GM19397 (cell line): ENCODE measurements at regions not wholly inside any gene's neighbourhood (a gene's known extent, or its start where the extent isn't known, plus 50 kb on each side); places are given as distances from the start of the nearest gene placed in this dataset.

ENCODE experiments used
- ATAC-seq: cut with Tn5 transposase; IDR thresholded peaks from one replicate; pipeline ENCODE4 v1.9.1; 2021; ENCODE audit warnings: mild to moderate bottlenecking, moderate library complexity; ENCODE audit not compliant: unreplicated experiment

DNA sequence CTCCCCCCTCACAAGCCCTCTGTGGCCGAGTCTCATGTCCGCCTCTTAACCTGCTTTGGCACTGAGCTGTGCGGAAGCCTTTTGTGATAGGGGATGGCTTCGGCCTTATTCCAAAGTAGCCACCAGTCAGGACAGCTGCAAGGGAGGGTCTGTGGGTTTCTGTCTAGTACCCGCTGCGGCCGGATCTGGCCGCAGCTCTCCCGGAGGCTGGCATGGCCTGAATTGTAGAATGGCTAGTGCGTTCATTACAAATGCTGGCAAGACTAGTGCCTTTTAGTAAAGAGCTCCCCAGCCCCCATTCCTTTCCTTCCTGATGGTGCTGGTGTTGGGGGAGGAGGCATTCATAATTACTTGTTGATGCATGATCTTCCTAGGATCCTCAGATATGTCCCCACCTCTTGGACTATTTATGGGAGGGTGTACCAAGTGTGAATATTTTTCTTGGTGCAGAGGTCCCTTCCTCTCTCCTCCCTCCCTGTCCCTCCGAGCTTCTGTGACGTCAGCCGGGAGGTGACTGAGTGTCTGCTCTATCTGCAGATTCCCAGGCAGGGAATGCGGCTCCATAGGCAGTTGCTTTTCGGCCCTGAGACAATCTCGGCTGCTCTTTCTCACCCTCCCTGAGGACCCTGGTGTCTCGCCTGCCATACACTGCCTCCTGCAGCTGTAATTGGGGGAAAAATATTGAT is 108.7 kb upstream of the E2F8 start:
- no peak for ATAC-seq

DNA sequence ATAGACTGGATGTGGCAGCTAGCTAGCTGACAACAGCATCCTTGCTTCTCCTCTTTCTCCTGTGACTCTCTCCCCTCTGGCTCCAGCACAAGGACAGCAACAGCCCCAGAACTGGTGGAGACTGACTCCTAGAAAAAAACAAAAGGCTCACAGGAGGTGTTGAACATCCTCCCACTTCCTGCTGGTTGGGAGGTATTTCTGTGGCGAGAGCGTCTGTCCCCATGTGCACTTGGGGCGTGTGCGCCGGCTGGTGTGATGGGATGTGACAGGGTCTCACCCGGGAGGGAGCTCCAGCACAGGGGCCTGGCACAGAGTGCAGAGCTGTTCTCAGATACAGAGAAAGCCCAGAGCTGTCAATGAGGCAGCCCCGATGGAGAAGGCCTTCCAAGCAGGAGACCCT is 107.2 kb upstream of the E2F8 start:
- no peak for ATAC-seq

DNA sequence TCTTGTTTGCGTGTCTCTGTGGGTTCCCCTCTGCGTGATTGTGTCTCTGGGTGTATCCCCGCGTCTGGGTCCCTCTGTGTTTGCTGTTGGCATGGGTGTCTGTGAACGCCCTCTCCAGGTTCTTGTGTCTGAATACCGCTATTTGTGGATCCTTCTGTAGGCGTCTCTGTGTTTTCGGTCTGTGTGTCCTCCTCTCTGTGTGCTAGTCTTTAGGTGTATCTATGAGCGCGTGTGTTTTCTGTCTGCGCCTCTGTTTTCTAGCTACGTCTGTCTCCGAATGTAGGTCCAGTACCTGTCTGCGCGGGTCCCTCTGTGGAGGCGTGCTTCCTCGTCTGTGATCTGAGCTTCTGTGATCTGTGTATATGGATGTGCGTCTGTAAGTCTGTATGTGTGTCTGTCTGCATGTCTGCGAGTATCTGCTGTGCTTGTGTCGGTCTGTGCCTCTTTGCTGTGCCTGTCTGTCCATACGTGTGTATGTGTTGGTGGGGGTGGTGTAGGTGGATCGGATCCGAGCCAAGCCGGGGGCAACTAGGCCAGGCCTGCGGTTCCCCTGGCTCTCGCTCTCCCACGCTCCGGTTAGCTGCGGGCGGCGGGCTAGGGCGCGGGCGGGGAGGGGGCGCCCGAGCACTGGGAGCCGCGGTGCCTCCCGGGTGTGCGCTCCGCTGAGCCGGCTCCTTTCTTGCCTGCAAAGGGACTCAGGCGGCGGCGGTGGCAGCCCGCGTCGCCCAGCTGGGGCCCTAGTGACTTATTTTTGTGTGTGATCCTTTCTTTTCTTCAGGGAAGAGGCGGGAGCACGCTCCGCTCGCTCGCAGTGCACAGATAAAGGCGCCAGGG is 105.3 kb upstream of the E2F8 start:
- peak; percentile 50 for ATAC-seq

DNA sequence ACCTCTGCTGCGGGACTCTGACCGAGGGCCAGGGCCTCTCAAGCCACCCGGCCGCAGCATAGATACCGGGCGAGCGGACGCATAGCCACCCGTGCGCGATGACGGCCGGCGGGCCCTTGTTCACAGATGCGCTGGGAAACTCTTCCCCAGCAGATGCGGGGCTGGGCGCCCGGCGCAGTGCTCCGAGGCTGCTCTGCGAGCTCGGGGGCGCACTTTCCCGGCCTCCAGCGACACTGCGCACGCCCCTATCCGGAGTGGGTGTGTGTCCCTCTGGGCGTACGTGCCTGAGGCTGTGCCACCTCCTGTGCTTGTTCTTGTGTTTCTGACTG is 104.7 kb upstream of the E2F8 start:
- ATAC-seq: peak; percentile 28

DNA sequence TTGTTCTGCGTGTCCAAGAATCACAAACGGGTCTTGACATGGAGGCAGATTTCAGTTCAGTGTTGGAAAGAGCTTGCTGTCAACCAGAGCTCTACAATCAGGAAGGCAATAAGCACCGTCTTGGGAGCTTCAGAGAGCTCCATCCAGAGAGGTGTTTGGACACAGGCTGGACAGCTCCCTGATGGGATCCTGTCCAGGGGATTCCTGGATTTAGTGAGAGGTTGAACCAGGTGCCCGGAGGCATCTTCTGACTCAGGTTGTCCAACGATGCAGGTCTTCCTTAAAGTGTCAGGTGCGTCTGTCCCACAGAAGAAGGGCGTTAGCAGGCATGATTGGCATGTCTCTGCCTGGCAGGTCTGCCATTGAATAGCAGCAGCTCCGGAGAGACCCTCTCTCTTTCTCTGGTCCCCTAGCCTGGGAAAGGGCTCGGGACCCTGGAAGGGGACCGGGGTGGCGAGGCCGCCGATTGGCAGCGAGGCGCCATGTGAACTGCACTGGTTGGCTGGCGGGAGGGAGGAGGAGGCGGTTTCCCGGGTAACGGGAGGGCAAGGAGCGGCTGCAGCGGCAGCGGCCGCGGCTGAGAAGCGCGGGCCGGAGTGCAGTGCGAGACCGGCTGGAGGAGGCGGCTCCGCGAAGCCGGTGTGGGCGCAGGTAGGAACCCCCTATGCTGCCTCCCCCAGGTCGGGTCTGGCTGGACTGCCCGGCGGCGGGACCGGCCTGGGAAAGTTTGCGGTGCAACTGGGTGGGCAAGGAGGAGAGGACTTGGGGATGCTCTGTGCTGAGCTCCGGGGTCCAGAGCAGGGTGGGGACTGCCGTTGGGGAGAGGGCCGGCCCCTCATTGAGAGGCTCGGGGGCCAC is 104.1 kb upstream of the E2F8 start:
- peak; percentile 46 for ATAC-seq

DNA sequence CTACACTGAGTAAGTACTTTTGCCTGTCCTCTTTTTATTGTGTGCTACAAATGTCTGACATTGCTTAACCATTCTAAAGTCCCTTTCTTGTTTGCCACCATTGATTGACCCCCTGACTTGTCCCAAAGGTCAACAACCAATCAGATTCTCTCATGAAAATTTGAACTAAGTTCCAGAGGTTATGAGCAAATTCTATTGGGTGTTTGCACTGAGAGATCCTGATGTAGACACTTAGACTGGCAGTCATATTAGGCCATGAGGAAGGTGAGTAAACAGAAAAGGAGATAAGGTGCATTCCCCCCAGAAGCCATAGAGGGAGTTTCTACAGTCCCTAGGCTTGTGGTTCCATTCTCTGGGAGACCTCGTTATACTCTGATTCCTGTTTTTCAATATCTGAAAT is 101.3 kb upstream of the E2F8 start:
- no peak for ATAC-seq

DNA sequence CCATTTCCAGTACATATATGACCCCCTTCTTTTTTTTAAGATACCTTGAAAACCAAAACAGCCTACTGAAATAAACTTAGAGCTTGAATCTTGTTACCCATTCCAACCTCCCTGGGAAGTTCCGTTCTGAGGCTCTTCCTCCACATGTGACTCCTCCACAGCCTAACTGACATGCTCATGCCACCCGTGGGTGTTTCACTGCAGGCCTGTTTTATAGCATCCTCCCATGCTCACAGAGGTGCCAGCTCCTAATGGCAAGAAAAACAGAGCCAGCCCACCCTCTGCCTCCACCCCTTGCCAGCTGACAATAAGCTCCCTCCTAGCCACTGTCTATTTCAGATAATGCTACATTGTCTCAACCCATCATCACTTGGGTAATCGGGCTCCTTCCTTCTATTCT is 97.6 kb upstream of the E2F8 start:
- ATAC-seq: no peak

DNA sequence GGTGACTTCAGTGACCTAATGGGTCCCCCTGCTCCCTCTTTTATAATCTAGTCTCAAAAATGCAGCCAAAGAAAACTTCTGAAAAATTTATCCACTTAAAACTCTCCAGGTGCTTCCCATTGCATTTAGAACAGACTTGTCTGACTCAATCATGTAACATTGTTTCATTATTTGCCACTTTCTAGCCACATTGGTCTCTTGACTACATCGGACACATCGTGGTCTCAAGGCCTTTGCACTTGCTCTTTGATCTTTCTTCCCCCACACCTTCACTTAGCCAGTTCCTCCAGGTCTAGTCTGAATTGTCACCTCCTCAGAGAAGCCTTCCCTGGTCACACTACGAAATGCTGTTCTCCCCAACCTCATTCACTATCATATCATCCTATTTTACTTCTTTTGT is 97.0 kb upstream of the E2F8 start:
- ATAC-seq: no peak

DNA sequence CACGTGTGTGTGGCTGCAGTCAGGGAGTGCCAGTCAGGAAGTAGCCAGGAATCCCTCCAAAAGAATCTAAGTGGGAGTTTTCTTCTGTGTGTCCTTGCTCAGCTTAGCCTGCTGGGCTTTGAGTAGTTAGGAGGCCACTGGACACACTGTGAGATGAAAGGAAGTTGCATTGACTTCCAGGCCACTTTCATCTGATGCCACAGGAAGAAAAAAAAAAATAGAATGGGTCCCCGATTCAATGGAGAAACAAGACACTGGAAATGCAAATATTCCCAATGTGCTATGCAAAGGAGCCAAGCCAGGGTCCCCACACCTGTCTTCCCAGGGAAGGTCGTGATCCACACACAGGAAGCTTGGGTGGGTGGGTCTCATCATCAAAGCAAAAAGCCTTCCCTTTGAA is 95.6 kb upstream of the E2F8 start:
- ATAC-seq: no peak

DNA sequence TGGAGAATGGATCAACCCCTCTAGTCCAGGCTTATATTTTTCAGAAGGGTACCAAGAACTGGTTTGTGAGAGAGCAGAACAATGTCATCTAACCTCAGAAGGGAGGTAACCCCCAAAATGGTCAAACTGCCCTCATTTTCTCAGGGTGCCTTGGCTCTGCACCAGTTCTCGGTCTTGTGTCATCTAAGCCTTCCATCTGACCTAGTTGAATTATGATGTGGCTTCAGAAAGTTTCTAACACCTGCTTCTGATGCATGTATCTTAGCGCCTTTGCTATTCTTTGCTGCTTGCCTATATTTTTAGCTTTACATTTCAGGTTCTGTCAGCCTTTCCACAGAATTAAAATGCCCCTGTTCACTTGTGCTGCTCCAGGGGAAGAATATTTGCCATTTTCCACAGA is 91.7 kb upstream of the E2F8 start:
- ATAC-seq: peak; percentile 65

DNA sequence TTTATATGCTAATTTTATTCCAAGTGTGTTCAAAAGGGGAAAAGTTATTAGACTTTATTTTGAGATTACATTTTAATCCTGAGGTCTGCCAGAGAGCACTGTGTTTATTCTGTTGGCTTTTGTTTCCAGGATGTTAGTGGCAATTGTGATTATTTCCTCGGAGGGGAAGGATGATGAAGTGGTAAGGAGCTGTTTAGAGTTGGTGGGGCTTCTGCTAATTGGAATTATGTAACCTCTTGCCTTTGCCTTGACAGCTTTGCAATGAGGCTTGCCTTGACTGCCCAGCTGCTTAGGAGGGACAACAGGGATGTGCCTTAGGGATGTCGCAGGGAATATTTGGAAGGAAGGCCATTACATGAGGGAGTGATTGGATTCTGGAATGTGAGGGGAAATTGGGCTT is 89.7 kb upstream of the E2F8 start:
- no peak for ATAC-seq

DNA sequence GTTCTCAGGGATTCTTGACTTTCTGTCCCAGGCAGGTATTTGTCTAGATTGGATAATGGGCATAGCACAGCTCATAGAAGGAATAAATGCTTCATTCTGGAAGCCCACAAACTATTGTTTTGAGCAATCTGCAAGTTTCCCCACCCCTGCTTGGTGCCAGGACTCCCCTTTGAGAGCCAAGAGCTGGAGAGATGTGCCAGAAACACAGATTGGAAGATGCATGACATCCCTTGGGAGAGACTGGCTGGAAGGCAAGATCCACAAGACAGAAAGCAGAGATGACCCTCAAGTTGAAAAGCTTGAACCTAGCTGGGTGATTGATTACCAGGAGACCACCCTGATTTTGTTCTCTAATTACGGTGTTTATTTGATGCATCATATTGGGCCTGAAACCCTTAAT is 89.2 kb upstream of the E2F8 start:
- no peak for ATAC-seq

DNA sequence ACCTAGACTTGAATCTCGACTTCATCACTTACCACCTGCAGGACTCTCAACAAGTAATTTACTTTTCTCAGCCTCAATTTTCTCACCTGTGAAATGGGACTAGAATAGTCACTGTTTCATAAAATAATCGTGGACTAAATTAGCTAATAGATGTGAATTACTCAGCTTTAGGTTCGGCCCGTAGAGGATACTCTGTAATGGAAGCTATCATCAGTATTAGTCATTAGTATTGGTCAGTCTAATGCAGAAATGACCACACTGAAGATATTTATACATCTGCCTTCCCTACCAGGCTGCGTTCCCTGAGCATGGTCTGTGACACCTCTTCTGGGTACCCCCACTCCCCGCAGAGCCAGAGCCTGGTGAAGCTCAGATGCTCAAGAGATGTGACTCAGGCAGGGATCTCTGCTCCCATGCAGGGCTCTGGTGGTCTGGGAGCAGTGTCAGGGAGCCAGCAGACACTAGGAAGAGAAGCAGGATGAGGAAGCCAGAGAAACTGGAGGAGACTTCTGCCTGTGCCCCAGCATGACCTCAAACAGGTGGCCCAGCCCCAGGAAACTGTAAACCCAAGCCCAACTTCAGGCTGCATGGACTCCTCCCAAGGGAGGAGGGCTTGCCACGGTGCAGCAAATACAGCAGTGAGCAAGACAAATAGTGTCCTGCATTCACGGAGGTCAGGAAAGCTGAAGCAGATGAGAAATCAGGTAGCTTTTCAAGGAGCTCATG is 88.0 kb upstream of the E2F8 start:
- no peak for ATAC-seq

DNA sequence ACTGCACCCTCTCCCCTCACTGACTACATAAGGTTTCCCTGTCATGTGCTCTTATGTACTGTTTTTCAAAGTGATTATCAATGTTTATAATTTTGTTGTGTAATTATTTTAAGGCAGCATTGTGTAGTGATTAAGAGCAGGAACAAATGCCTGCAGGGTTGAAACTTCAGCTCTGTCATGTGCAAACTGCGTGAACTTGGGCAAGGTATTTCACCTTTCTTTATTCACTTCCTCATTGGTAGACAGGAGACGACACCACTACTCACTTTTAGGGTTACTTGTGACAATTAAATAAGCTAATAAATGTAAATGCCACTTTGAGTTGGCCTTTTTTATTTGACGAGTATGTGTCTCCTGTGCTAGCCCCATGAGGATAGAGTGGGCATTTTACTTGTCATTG is 86.5 kb upstream of the E2F8 start:
- no peak for ATAC-seq

DNA sequence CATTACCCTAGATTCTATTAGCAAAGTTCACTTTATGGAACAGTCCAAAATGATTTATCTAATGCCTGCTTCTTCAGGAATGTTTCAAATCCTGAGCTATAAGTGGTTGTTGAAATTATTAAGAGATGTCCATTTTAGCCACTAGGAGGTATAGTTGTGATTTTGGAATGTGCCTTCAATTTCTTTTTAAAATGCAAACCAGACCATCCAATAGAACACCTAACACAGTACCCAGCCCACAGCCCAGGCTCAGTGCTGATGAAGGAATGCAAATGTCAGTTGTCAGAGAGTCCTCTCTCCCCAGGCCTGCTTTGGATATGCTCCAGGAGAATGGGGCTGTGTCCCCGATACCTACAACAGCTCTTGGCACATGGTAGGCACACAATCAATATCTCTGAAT is 85.8 kb upstream of the E2F8 start:
- no peak for ATAC-seq

DNA sequence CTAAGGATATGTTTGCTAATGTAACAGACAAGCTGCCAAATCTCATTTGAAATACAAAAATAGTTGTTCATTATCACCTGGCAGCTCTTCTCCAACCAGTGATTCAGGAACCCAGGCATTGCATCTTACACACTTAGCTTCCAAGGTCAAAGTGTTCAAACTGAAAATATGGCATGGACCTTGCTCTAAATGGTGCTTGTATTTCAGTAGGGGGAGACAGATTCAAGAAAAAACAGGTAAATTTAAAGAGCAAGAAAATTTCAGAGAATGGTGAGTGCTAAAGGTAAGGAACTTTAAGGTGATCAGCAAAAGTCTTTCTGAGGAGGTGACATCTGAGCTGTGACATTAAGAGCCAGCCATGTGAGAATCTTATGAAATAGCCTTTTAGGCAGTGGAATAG is 82.8 kb upstream of the E2F8 start:
- no peak for ATAC-seq

DNA sequence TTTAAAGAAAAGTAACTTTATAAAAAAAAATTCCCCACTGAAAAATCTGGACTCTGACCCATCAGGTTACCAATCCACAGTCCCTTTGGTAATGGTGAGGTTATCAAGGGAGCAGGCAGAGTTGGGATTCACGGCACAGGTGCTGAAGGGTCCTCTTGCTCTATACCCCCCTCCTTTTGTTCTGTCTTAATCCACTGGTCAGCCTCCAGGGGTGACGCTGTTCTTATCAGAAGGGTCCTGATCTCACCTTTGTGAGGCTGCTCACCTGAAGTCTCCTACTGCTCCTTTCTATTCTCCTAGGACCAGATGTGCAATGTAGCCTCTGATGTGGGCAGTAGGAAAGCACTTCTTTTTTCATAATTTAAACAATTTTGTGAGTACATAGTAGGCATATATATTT is 80.6 kb upstream of the E2F8 start:
- ATAC-seq: no peak

DNA sequence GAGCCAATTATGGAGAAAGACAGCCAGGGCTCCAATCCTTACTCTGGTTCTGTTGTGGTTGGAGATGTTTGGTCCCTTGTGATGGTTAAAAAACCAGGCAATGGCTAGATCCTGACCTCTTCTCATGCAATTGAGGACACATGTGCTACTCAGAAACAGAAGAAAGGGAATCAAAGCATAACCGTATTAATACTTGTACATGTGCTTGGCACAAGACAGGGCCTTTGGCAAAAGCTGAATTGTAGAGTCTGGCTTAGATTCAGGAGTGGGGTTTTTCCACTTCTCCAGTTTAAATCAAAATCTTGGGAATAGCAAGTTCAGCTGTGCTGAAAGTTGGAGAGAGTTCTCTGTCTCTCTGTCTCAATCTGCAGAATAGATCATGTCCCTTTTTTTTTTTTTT is 80.1 kb upstream of the E2F8 start:
- no peak for ATAC-seq

DNA sequence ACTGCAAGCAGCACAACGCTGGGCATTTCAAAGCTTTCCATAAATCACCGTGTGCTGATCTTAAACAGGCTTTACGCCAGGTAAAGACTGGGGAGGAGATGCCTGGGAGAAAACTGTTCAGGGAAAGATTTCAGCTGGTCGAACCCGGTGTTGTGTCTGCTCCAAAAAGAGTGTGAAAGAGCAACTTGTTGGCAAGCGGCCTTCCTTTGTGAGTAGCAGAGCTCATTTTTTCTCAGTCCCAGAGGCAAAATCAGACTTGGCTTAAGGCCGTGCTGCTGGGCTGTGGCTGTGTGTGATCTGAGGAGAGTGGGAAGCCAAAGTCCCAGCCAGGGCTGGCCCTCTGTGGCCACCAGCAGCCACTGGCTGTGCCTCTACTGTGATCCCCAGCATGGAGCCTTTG is 75.7 kb upstream of the E2F8 start:
- no peak for ATAC-seq

DNA sequence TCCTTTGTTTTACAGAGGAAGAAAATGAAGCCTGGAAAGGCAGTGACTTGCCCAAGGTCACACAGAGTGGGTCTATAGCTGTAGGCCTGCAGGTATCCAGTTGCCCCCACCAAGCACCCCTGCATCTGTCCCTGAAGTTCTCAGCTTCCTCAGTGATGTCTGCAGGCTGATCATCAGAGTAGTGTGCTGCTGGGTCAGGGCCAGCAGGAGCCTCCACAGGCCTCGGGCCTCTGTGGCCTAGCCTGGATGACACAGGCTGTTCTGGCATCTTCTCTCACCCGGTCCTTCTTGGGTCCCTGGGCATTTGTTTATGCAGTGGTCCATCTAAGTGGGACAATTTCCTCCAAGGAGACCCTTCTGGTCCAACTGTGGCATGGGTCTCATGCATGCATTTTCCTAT is 74.8 kb upstream of the E2F8 start:
- ATAC-seq: no peak

DNA sequence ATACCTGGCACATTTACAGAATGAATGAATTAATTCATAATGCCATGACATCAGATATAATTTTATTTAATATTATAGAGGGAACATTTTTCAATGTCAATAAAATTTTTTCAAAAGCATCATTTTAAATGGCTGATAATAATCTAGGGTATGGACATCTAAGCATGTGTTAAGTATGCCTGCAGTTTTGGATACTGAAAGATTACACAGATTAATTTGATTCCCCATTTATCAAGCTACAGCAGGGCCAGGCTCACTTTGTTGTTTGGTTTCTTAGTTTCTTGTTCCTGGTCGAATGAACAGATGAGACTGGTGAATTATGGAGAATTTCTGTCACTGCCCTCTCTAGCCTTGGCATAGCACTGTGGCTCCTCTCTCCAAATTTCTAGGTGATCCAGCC is 72.4 kb upstream of the E2F8 start:
- ATAC-seq: no peak
